ENCODE measurements at regions not wholly inside any gene's neighbourhood (a gene's known extent, or its start where the extent isn't known, plus 50 kb on each side); places are given as distances from the start of the nearest gene placed in this dataset.

- no peak for TF ChIP-seq FOXP2 (optimal IDR thresholded peaks at IDR 0.05; ENCODE audit: borderline replicate concordance, extremely low read depth, extremely low read length, insufficient read depth)
- no peak for TF ChIP-seq SIN3A (IDR thresholded peaks at IDR 0.05; ENCODE audit: borderline replicate concordance, insufficient read depth, low read length)
- TF ChIP-seq POLR2AphosphoS5 (IDR thresholded peaks at IDR 0.05; ENCODE audit: low read depth, low read length), result no peak
- TF ChIP-seq TAF1 (IDR thresholded peaks at IDR 0.05; ENCODE audit: borderline replicate concordance, insufficient read depth, low read length), result no peak
- TF ChIP-seq, protein P1, sequence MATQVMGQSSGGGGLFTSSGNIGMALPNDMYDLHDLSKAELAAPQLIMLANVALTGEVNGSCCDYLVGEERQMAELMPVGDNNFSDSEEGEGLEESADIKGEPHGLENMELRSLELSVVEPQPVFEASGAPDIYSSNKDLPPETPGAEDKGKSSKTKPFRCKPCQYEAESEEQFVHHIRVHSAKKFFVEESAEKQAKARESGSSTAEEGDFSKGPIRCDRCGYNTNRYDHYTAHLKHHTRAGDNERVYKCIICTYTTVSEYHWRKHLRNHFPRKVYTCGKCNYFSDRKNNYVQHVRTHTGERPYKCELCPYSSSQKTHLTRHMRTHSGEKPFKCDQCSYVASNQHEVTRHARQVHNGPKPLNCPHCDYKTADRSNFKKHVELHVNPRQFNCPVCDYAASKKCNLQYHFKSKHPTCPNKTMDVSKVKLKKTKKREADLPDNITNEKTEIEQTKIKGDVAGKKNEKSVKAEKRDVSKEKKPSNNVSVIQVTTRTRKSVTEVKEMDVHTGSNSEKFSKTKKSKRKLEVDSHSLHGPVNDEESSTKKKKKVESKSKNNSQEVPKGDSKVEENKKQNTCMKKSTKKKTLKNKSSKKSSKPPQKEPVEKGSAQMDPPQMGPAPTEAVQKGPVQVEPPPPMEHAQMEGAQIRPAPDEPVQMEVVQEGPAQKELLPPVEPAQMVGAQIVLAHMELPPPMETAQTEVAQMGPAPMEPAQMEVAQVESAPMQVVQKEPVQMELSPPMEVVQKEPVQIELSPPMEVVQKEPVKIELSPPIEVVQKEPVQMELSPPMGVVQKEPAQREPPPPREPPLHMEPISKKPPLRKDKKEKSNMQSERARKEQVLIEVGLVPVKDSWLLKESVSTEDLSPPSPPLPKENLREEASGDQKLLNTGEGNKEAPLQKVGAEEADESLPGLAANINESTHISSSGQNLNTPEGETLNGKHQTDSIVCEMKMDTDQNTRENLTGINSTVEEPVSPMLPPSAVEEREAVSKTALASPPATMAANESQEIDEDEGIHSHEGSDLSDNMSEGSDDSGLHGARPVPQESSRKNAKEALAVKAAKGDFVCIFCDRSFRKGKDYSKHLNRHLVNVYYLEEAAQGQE (IDR thresholded peaks at IDR 0.05; ENCODE audit: insufficient read depth in 1 of 2, low read depth in 2 of 2, low read length in 2 of 2), result no peak
Observed at GRCh38 chr2:180449171-180449915, 442.2 kb upstream of the CWC22 start.

DNA sequence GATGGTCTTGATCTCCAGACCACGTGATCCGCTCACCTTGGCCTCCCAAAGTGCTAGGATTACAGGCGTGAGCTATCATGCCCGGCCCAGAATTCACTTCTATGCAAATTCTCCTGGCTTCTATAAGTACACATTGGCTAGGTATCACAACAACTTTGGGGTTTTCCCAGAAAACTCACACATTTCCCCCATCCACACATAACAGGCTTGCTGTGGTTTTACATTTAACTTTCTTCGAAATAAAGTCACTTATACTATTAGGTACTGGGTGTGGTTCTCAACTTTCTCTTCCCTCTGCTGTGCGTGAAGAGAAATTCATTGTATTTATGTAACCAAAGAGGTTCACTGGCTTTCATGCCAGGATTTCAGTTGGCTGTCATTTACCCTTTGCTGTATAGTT is 439.4 kb upstream of the CWC22 start:
- TF ChIP-seq, protein P1 (IDR thresholded peaks at IDR 0.05; ENCODE audit: insufficient read depth in 1 of 2, low read depth in 2 of 2, low read length in 2 of 2), result no peak
- TF ChIP-seq TAF1 (IDR thresholded peaks at IDR 0.05; ENCODE audit: borderline replicate concordance, insufficient read depth, low read length), result no peak
- TF ChIP-seq SIN3A (IDR thresholded peaks at IDR 0.05; ENCODE audit: borderline replicate concordance, insufficient read depth, low read length), result no peak
- TF ChIP-seq POLR2AphosphoS5 (IDR thresholded peaks at IDR 0.05; ENCODE audit: low read depth, low read length), result no peak
- TF ChIP-seq FOXP2 (optimal IDR thresholded peaks at IDR 0.05; ENCODE audit: borderline replicate concordance, extremely low read depth, extremely low read length, insufficient read depth), result no peak

GRCh38 chr2:180443888-180444287 is 436.8 kb upstream of the CWC22 start:
- no peak for TF ChIP-seq POLR2AphosphoS5 (IDR thresholded peaks at IDR 0.05; ENCODE audit: low read depth, low read length)
- TF ChIP-seq, protein P1 (IDR thresholded peaks at IDR 0.05; ENCODE audit: insufficient read depth in 1 of 2, low read depth in 2 of 2, low read length in 2 of 2), result no peak
- no peak for TF ChIP-seq FOXP2 (optimal IDR thresholded peaks at IDR 0.05; ENCODE audit: borderline replicate concordance, extremely low read depth, extremely low read length, insufficient read depth)
- TF ChIP-seq SIN3A (IDR thresholded peaks at IDR 0.05; ENCODE audit: borderline replicate concordance, insufficient read depth, low read length), result no peak
- no peak for TF ChIP-seq TAF1 (IDR thresholded peaks at IDR 0.05; ENCODE audit: borderline replicate concordance, insufficient read depth, low read length)

- no peak for TF ChIP-seq SIN3A (IDR thresholded peaks at IDR 0.05; ENCODE audit: borderline replicate concordance, insufficient read depth, low read length)
- TF ChIP-seq POLR2AphosphoS5 (IDR thresholded peaks at IDR 0.05; ENCODE audit: low read depth, low read length), result no peak
- TF ChIP-seq FOXP2 (optimal IDR thresholded peaks at IDR 0.05; ENCODE audit: borderline replicate concordance, extremely low read depth, extremely low read length, insufficient read depth), result no peak
- TF ChIP-seq, protein P1 (IDR thresholded peaks at IDR 0.05; ENCODE audit: insufficient read depth in 1 of 2, low read depth in 2 of 2, low read length in 2 of 2), result no peak
- no peak for TF ChIP-seq TAF1 (IDR thresholded peaks at IDR 0.05; ENCODE audit: borderline replicate concordance, insufficient read depth, low read length)
Observed at GRCh38 chr2:180442860-180443644, 436.0 kb upstream of the CWC22 start.
